GM12891 (cell line): ENCODE measurements at regions not wholly inside any gene's neighbourhood (a gene's known extent, or its start where the extent isn't known, plus 50 kb on each side); places are given as distances from the start of the nearest gene placed in this dataset.

ENCODE experiments used
- DNase-seq: peaks from one replicate; pipeline ENCODE4 v3.0.0; 2011; ENCODE audit warnings: low spot score; ENCODE audit not compliant: insufficient read length
- FAIRE-seq: peaks from 2 replicates; lab custom pipeline; 2011; peaks lifted over from hg19 to GRCh38; lab: Jason Lieb, UNC
- PAX5 ChIP-seq: IDR thresholded peaks from 2 replicates; pipeline ENCODE4 v1.6.1; 2011; ENCODE audit warnings: low read length, moderate library complexity, mild to moderate bottlenecking; ENCODE audit not compliant: insufficient read depth, severe bottlenecking
- POLR2A ChIP-seq: IDR thresholded peaks from 2 replicates; pipeline ENCODE4 v1.6.1; 2011; ENCODE audit warnings: low read depth, low read length, control low read depth
- POLR2AphosphoS5 ChIP-seq: IDR thresholded peaks from 2 replicates; pipeline ENCODE4 v1.6.1; 2011; ENCODE audit warnings: low read depth, low read length, control low read depth
- POU2F2 ChIP-seq: IDR thresholded peaks from 2 replicates; pipeline ENCODE4 v1.6.1; 2011; ENCODE audit warnings: low read depth, mild to moderate bottlenecking, control low read depth, low read length, moderate library complexity
- SPI1 ChIP-seq: IDR thresholded peaks from 2 replicates; pipeline ENCODE4 v1.6.1; 2011; ENCODE audit warnings: low read depth, low read length, control low read depth
- TAF1 ChIP-seq: IDR thresholded peaks from 2 replicates; pipeline ENCODE4 v1.6.1; 2011; ENCODE audit warnings: low read depth, low read length, control low read depth

DNA sequence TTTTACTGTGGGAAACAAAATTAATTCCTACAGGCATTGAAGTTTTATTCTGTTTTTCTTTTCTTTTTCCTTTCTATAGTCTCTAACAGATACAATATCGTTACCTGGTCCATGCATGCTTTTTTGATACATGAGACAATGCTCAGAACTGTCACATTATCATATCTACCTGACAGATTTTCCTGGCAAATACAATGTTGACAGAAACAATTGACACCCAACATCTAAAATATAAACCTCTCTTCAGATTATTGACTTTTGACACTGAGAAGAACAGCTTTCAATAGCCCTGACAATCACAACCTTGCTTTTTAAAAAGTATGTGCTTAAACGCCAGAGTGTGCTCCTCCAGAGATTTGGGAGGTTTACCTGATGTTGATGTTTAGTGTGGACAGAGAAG lies 2334.6 kb upstream of the WWC1 start:
- FAIRE-seq (no peak), DNase-seq (no peak)

DNA sequence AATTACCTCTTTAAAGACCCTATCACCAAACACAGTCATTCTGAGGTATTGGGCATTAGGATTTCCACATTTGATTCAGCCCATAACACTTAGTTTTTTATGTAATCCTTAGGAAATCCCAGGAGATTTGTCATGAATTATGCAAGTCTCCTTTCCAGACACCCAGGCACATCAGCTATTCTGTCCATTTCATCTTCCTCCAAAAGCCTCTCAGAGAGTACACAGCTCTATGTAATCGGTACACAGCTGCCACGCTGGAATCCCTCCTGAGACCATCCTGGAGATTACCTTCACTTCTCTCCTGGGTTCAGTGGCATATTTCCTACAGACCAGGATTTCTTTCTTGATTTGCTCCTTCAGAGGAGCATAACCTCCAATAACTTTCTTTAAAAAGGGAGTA lies 2309.8 kb upstream of the WWC1 start:
- TF ChIP-seq POLR2A (no peak), POLR2AphosphoS5 (no peak), SPI1 (no peak), PAX5 (no peak), POU2F2 (no peak), TAF1 (no peak)
- DNase-seq = no peak
- FAIRE-seq = no peak

More for the DNA sequence above, 2334.6 kb upstream of the WWC1 start:
- TF ChIP-seq TAF1 = no peak
- TF ChIP-seq SPI1 = no peak
- no peak for TF ChIP-seq PAX5

DNA sequence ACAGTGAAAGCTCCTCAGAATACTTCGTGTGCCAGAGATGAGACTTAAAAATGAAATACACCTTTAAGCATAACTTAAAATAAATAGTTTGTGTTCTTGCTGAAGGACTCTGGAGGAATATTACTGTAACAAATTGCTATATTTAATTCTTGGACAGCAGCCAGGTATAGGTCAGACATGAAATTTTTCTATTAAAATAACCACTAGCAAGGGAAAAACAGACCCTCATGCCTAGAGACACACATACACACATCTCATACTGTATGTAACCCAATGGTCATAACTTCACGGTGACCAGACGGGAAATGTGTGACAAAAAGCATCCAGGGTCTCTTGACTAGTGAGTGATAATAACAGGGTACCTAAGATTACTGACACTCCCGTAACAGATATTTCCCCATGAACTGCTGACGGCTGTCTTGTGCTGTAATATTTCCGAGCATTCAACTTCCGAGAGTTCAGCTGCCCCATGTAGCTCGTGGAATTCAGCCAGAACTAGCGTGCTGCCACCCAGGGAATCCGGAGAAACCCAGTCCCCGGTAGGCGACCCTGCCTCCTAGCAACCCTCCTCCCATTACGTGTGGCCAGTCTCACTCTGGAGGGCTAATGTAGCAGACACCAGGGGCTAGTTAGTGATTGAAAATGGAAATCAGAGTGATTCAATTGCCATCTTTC lies 2295.1 kb upstream of the WWC1 start:
- no peak for DNase-seq
- TF ChIP-seq TAF1 = no peak
- TF ChIP-seq SPI1 = no peak
- TF ChIP-seq PAX5 = no peak
- TF ChIP-seq POLR2A = no peak
- no peak for TF ChIP-seq POLR2AphosphoS5
- no peak for TF ChIP-seq POU2F2

DNA sequence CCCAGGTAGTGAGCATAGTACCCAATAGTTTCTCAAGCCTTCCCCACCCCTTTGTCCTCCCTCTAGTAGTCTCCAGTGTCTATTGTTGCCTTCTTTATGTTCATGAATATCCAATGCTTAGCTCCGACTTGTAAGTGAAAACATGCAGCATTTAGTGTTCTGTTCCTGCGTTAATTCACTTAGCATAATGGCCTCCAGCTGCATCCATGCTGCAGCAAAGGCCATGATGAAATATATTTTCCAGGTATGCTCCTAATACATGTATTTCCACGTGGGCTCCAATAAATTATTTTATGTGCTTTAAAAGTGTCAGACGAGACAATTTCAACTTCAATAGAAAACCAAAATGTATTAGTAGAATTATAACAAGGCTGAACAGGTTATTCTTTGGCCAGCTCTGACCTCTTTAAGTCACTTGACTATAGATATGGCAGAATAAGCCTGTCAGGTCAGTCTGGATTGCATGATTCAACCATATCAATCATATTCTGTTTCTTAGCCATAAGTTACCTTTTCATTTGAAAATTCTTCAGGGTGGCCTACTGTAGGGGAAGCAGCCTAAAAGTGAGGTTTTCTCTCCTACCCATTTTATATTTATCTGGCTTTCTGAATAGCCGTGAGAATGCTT lies 2291.6 kb upstream of the WWC1 start:
- DNase-seq = no peak
- FAIRE-seq = no peak
- TF ChIP-seq POLR2AphosphoS5 = no peak
- TF ChIP-seq SPI1 = no peak

More for the DNA sequence above, 2295.1 kb upstream of the WWC1 start:
- no peak for FAIRE-seq

DNA sequence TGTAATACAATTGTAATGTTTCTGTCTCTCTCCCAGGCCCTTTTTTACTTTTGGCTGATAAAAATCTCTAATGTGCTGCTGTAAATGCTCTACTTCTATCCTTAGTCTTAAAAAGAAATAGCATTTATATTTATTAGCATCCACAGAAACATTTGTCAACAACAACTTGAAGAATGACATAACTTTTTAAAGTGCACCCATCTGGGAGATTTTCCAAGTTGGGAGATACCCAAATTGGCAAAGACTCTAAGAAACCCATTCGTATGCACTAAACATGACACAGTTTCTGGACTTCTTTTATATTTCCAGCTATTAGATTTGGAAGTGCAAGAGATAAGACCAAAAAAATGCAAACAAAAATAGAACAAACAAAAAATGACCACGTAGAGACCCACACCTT lies 2287.4 kb upstream of the WWC1 start:
- FAIRE-seq (no peak), DNase-seq (no peak)
- TF ChIP-seq POU2F2 = no peak
- TF ChIP-seq POLR2AphosphoS5 = no peak

DNA sequence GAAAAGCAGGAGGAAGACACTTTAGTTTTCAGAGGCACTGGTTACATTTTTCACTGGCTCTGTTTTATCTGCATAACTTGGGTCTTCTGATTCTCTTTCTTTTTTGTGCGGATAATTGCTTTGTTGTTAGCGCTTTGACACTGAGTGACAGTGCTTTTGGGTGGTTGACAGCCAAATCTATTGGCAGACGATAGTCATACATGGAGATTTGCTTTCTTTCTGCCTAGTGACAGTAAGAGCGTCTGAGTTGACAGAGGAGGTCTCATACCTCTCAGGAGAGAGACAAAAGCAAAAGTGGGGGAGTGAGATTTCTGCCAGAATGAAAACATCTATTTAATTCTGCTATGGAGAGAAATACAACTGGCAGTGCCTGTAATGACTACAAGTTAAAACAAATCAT lies 2278.0 kb upstream of the WWC1 start:
- no peak for FAIRE-seq

DNA sequence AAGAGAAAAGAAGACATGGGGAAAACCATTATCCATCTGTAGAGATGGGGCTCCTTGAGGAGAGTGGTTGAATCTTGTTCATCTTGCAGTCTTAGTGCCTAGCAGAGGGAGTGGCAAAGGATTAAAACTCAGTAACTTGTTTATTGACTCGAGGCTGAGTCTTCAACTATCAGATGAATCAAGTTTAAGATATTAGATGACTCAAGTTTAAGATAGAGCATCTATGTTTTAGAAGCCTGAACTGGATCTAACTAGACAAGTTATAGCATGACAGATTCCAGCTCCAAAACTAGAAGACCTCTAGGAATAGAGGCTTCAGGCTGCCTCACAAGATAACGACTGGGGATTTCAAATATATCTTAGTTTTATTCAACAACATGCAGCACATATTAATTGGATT lies 2277.2 kb upstream of the WWC1 start:
- DNase-seq (no peak), FAIRE-seq (no peak)
- no peak for TF ChIP-seq POLR2A
- no peak for TF ChIP-seq POU2F2
- no peak for TF ChIP-seq TAF1
- TF ChIP-seq SPI1 = no peak

More for the DNA sequence above, 2278.0 kb upstream of the WWC1 start:
- TF ChIP-seq POLR2A = no peak
- TF ChIP-seq POLR2AphosphoS5 = no peak
- no peak for TF ChIP-seq SPI1
- no peak for DNase-seq

DNA sequence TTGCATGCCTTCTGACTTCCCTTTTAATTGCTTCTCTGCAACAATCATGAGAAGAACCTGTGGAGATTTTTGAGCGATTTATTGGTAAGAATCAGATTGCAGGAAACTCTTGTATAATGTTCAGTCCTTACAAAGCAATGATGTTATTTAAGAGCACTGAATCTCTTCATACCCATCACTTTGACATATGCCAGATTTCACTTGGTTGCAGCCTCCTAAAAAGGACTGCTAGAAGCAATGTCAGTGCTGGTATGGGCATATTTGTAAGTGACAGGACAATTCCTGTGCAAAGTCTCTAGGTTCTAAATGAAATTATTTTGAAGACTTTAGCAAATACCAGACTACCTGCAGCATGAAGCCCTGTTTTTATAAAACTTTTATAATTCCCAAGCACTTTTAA lies 2272.7 kb upstream of the WWC1 start:
- TF ChIP-seq TAF1 = no peak
- TF ChIP-seq PAX5 = no peak
- TF ChIP-seq POLR2A = no peak
- no peak for TF ChIP-seq POU2F2
- TF ChIP-seq SPI1 = no peak
- no peak for TF ChIP-seq POLR2AphosphoS5
- DNase-seq (no peak), FAIRE-seq (no peak)

DNA sequence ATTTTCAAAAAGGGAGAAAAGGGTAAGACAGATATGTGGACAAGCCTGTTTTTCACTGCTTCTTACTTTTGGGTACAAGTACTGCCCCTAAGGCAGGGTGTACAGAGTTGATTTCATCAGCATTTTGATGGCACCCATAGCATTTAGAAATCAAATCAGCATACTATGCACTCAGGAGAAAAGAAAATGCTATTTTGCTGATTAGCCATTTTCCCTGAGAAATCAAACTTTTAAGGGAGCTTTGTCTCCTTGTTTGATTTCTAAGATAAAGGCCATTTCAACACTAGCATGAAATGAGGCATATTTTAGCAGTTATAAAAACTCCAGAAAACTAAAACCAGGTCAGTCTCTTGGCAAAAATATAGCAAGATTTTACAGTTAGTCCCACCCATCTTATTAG lies 2269.4 kb upstream of the WWC1 start:
- DNase-seq = no peak
- no peak for FAIRE-seq
- TF ChIP-seq POLR2AphosphoS5 (no peak), TAF1 (no peak), PAX5 (no peak), SPI1 (no peak), POLR2A (no peak), POU2F2 (no peak)

DNA sequence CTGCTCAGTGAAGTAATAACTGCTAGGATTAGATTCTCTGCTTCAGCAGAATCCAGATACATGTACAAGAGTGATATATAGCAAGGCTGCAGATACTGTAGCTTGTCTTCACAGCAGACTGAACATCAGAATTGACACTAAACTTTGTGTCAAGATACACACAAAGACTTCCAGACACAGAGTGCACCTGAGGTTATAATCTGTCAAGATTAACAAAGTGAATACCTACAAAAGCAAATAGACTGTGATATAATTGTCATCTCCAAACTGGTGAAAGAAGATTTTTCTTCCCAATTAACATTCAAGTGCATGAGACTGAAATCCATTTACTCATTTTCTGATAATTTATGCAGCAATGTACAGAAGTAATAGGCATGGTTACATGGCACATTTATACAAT lies 2266.5 kb upstream of the WWC1 start:
- FAIRE-seq = no peak

DNA sequence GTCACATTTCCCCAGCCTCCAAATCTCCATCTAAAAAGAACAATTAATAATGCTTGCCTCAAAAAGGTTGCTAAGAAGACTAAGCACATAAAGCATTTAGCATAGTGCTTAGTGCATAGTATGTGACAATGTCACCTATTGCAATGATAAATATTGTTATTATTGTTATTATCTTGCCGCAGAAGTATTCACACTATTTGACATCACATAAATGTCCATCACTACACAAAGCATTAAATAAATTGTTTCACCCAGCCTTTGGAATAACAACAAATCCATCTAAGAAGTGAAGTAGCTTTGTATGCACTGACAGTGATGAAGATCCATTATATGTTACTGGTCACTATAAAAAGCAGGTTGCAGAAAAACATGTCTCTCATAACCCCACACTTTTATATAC lies 2263.9 kb upstream of the WWC1 start:
- FAIRE-seq (no peak), DNase-seq (no peak)
- TF ChIP-seq POU2F2 (no peak), PAX5 (no peak), POLR2A (no peak), SPI1 (no peak), POLR2AphosphoS5 (no peak), TAF1 (no peak)

More for the DNA sequence above, 2266.5 kb upstream of the WWC1 start:
- TF ChIP-seq TAF1 = no peak
- TF ChIP-seq PAX5 = no peak
- no peak for TF ChIP-seq POLR2AphosphoS5
- TF ChIP-seq POU2F2 = no peak
- no peak for TF ChIP-seq POLR2A
- TF ChIP-seq SPI1 = no peak
- DNase-seq = no peak
